GM21576 (cell line): ENCODE measurements at regions not wholly inside any gene's neighbourhood (a gene's known extent, or its start where the extent isn't known, plus 50 kb on each side); places are given as distances from the start of the nearest gene placed in this dataset.

Source experiments
- ATAC-seq: cut with Tn5 transposase; IDR thresholded peaks from one replicate; pipeline ENCODE4 v1.9.1; 2021; ENCODE audit warnings: mild to moderate bottlenecking, moderate library complexity; ENCODE audit not compliant: unreplicated experiment

DNA sequence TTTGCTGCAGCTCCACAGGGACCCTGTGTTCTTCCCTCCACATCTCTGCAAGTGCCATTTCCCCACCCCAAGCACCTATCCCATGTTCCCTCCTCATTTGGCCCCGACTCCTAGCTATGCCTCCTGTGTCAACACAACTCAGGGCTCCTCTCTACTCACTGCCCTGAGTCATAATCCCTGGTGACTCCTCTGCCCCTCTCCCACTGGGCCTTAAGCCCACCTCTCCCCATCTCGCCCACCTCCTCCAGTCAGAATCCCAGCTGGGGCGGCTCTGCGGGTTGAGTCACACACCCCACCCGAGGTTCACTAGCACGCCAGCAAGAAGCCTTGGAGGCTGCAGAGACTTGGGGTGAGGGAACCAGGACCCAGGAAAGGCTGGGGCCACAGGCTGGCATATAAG, 346.2 kb downstream of the FOXL1 start:
- ATAC-seq: no peak

- no peak for ATAC-seq
Observed at GRCh38 chr16:86925067-86925791, 346.9 kb downstream of the FOXL1 start.

GRCh38 chr16:86926181-86927094, 348.1 kb downstream of the FOXL1 start:
- ATAC-seq: no peak

DNA sequence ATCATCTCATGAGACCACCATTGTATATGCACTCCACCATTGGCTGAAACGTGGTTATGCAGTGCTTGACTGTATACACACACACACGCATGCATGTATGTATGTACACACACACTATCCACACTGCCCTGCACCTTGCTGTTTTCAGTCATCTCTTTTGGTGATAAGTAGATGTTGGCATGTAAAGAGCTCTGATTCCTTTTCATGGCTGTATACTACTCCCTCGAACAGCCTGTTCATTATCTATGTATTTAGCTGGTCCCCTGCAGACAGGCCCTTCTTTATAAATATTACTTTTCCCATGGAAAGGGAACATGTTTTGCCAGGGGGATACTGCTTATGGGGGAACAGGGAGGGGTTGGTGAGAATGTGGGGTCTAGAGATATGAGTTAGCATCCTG, 349.4 kb downstream of the FOXL1 start:
- no peak for ATAC-seq

DNA sequence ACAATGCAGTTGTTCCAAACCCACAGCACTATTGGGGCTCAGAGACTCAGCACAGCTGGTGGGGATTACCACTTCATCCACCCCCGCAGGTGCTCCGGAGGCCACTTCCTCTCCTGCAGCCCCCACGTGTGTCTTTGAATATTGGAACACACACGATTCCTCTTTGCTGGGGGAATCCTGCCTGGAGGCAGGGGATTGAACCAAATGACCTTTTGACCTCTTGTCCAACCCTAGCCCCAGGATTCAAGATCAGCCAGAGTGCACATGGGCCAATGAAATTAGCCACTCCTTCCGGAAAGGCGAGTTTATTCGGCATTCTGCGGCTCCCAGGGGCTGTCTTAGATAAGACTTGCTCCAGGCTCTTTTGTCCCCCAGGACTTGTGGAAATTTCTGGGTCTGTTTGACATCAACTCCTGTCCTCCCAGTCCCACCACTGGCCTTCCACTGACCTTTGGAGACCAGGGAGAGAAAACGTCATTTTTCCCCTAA, 350.2 kb downstream of the FOXL1 start:
- ATAC-seq: no peak

- no peak for ATAC-seq
Observed at GRCh38 chr16:86929057-86929871, 350.9 kb downstream of the FOXL1 start.

DNA sequence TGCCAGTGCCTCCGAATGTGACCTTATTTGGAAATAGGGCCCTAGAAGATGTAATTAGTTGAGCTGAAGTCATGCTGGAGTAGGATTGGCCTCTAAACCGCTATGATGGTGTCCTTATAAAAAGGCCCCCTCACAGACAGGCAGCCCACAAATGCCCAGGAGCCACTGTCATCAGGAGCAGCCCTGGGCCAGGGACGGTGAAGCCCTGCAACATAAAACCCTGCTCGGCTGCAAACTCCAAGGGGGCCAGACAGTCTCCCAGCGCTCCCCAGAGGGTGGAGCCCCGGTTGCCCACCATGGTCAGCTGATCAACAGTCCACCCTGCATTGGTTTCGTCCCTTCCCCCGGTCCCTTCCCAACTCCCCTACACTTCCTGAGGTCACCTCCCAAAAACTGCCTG, 351.7 kb downstream of the FOXL1 start:
- no peak for ATAC-seq

DNA sequence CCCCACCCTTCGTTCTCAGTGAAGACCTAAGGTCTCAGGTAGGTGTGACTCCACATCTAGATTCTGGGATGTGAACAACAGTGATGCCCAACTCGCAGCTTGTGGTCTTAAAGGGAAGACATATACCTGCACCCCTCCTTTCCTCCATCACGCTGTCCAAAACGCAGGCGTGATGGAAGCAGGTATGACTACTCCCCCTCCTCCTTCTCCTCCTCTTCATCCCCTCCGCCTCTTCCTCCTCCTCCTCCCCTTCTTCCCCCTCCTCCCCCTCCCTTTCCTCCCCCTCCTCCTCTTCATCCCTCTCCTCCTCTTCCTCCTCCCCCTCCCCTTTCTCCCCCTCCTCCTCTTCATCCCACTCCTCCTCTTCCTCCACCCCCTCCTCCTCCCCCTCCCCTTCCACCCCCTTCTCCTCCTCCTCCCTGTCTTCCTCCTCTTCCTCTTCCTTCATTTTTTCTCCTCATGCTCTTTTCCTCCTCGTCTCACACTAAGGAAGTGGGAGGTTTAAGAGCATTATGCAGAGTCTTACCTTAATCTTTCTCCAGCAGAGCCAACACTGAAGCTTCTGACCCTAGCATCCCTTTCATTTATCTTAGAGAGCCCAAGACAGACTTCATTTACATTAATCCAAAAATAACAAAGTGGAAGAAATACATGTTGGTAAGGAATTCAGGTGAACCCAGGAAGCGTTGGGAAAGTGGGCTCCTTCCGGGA, 352.5 kb downstream of the FOXL1 start:
- no peak for ATAC-seq

GRCh38 chr16:86931410-86931941, 353.1 kb downstream of the FOXL1 start:
- ATAC-seq: no peak

GRCh38 chr16:86932130-86932982, 354.0 kb downstream of the FOXL1 start:
- no peak for ATAC-seq

DNA sequence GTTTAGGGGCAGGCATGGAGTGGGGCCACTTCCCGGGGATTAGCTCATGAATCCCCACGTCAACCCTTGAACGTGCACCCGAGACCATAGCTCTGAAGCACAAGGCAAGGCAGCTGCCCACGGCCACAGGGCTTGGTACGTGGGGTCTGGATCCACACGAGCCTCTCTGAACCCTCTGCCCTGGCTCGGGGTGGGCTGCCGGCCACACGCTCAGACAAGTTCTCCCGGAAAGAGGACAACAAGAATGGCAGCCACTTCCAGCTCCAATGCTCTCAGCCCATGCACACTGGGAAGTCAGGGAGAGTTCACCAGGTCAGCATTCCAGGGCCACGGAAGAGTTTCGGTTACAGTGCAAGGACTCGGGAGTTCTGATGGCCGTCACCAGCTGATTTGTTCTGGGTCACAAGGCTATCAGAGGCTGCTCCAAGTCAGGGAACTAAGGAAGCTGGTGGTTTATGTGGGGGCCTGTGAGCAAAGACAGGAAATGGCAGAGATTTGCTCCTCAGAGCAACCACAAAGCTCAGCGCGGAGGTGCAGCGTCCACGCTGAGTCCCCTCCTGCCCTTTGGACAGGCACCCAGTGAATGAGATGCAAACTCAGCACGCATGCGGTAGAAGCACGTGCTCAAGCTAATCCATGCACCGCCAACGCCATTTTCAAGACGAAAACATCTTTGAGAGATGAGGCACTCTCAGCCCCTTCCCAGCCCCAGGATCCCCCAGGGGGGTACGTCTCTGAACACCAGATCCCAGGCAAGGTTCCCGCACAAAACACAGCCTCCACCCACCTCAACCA, 356.4 kb downstream of the FOXL1 start:
- no peak for ATAC-seq

DNA sequence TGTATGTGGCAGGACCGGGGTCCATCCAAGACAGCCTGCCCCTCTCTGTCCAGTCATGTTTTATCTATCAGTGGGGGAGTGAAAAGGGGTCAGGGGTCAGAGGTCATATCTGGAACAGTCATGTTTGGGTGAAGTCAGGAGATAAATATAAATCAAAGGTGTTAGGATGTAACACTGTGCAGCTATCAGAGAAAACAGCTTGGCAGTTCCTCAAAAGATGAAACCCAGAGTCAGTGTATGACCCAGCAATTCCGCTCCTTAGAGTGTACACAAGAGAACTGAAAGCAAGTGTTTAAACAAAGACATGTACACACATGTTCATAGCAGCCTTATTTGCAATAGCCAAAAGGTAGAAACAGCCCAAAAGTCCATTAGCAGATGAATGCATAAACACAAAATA, 361.3 kb downstream of the FOXL1 start:
- ATAC-seq: no peak

- ATAC-seq: no peak
Observed at GRCh38 chr16:86941731-86942130, 363.4 kb downstream of the FOXL1 start.

DNA sequence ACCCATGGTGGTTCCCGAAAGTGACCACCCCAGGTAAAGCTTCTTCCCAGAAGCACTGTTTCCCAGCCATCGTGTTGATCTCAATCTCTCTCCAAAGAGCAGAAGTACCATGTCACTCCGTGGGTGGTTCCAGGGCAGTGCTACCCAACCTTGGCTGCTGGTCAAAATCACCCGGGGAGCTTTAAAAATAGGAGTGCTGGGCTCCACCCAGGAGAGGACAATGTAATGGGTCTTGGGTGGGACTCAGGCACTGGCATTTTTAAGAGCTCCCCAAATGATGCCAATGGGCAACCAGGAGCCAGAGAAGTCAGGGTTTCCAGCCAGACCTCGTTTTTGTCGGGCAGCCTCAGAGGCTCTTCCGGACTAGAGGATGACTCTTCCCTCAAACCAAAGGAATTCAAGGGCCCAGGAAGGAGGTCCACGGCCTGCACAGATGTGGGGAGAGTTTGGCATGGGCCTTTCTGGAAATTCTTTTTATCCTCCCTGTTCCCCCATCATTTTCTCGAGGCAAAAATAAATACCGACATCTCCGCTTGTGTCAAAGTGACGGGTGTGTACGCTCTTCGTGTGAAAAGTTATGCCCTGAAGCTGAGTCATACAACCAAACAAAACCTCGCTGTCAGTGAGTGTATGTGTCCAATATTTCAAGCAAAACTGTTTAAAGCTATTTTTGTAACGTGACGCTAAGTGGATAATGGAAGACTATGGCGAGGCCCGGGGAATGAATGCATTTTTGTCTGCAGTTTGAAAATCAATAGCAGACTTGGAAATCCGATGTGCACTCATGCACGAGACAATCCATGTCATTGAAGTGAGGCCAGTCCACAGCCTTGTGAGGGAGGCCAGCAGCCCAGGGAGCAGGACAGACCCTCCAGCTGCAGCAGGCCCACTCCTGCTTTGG, 364.1 kb downstream of the FOXL1 start:
- ATAC-seq: no peak

GRCh38 chr16:86945166-86945900, 367.0 kb downstream of the FOXL1 start:
- no peak for ATAC-seq

- ATAC-seq: no peak
Observed at GRCh38 chr16:86946396-86946795, 368.0 kb downstream of the FOXL1 start.

- no peak for ATAC-seq
Observed at GRCh38 chr16:86946981-86947380, 368.6 kb downstream of the FOXL1 start.
